ENCODE measurements at regions not wholly inside any gene's neighbourhood (a gene's known extent, or its start where the extent isn't known, plus 50 kb on each side); places are given as distances from the start of the nearest gene placed in this dataset.

- no peaks in the 10 kb centered on the region for H3K9me2 ChIP-seq (replicated peaks; ENCODE audit: control insufficient read depth, low read length)
- H3K9me3 ChIP-seq (ENCODE audit: control insufficient read depth, insufficient read depth, low read length), result no peaks in the 10 kb centered on the region
- H3K4me3 ChIP-seq (ENCODE audit: low read length), result no peak overlapping the region
- H4K20me1 ChIP-seq (ENCODE audit: control insufficient read depth, insufficient read depth, low read depth, low read length), result no peaks in the 10 kb centered on the region
- no peaks in the 10 kb centered on the region for H3K79me2 ChIP-seq (ENCODE audit: control insufficient read depth, low read length)
- H3K4me1 ChIP-seq (ENCODE audit: control insufficient read depth, low read length), result no peaks in the 10 kb centered on the region
- no peaks in the 10 kb centered on the region for H3K36me3 ChIP-seq (ENCODE audit: control insufficient read depth, low read length)
- H3F3A ChIP-seq (ENCODE audit: control insufficient read depth, insufficient read depth), result no peaks in the 10 kb centered on the region
- no peaks in the 10 kb centered on the region; the same call in 1 of the 2 replicates for H3K27me3 ChIP-seq (ENCODE audit: control insufficient read depth, low read length)
- no peak overlapping the region for H3K4me2 ChIP-seq (ENCODE audit: low read length)
- no peak overlapping the region for H3K27ac ChIP-seq (ENCODE audit: low read depth, low read length)
- no peak for TF ChIP-seq EZH2phosphoT487 (IDR thresholded peaks at IDR 0.05; ENCODE audit: borderline replicate concordance, low read length)
- TF ChIP-seq CTCF (IDR thresholded peaks at IDR 0.05; ENCODE audit: low read depth, low read length, poor library complexity, severe bottlenecking), result no peak
These were observed 297.5 kb upstream of the FAM78B start for GRCh38 chr1:166464333-166464732.

- TF ChIP-seq CTCF (IDR thresholded peaks at IDR 0.05; ENCODE audit: low read depth, low read length, poor library complexity, severe bottlenecking) (no peak), EZH2phosphoT487 (IDR thresholded peaks at IDR 0.05; ENCODE audit: borderline replicate concordance, low read length) (no peak)
- Histone ChIP-seq H3K79me2 (ENCODE audit: control insufficient read depth, low read length) (no peaks in the 10 kb centered on the region), H3K4me2 (ENCODE audit: low read length) (no peak overlapping the region), H3K36me3 (ENCODE audit: control insufficient read depth, low read length) (no peaks in the 10 kb centered on the region), H3K4me3 (ENCODE audit: low read length) (no peak overlapping the region), H3K9me2 (replicated peaks; ENCODE audit: control insufficient read depth, low read length) (no peaks in the 10 kb centered on the region), H3K27ac (ENCODE audit: low read depth, low read length) (no peak overlapping the region), H4K20me1 (ENCODE audit: control insufficient read depth, insufficient read depth, low read depth, low read length) (no peaks in the 10 kb centered on the region), H3K4me1 (ENCODE audit: control insufficient read depth, low read length) (no peaks in the 10 kb centered on the region), H3K9me3 (ENCODE audit: control insufficient read depth, insufficient read depth, low read length) (no peaks in the 10 kb centered on the region), H3F3A (ENCODE audit: control insufficient read depth, insufficient read depth) (no peaks in the 10 kb centered on the region), H3K27me3 (ENCODE audit: control insufficient read depth, low read length) (no peaks in the 10 kb centered on the region; the same call in 1 of the 2 replicates)
These were observed 303.2 kb upstream of the FAM78B start for GRCh38 chr1:166470014-166470413.

GRCh38 chr1:166470441-166470840 lies 303.6 kb upstream of the FAM78B start:
- H3K9me2 ChIP-seq (replicated peaks; ENCODE audit: control insufficient read depth, low read length), result no peaks in the 10 kb centered on the region
- TF ChIP-seq CTCF (IDR thresholded peaks at IDR 0.05; ENCODE audit: low read depth, low read length, poor library complexity, severe bottlenecking), result no peak
- no peak for TF ChIP-seq EZH2phosphoT487 (IDR thresholded peaks at IDR 0.05; ENCODE audit: borderline replicate concordance, low read length)
- H4K20me1 ChIP-seq (ENCODE audit: control insufficient read depth, insufficient read depth, low read depth, low read length), result no peaks in the 10 kb centered on the region
- H3K4me1 ChIP-seq (ENCODE audit: control insufficient read depth, low read length), result no peaks in the 10 kb centered on the region
- no peaks in the 10 kb centered on the region for H3F3A ChIP-seq (ENCODE audit: control insufficient read depth, insufficient read depth)
- H3K79me2 ChIP-seq (ENCODE audit: control insufficient read depth, low read length), result no peaks in the 10 kb centered on the region
- no peak overlapping the region for H3K4me2 ChIP-seq (ENCODE audit: low read length)
- no peaks in the 10 kb centered on the region; the same call in 1 of the 2 replicates for H3K27me3 ChIP-seq (ENCODE audit: control insufficient read depth, low read length)
- no peaks in the 10 kb centered on the region for H3K36me3 ChIP-seq (ENCODE audit: control insufficient read depth, low read length)
- H3K9me3 ChIP-seq (ENCODE audit: control insufficient read depth, insufficient read depth, low read length), result no peaks in the 10 kb centered on the region
- no peak overlapping the region for H3K4me3 ChIP-seq (ENCODE audit: low read length)
- H3K27ac ChIP-seq (ENCODE audit: low read depth, low read length), result no peak overlapping the region
